A673 (cell line): ENCODE measurements at regions not wholly inside any gene's neighbourhood (a gene's known extent, or its start where the extent isn't known, plus 50 kb on each side); places are given as distances from the start of the nearest gene placed in this dataset.

ENCODE experiments used
- BruUV-seq: library from RNA; stranded (reverse); fragments of 400-500 nt; replicated peaks from 2 replicates; lab custom pipeline; 2021; lab: Mats Ljungman, UMichigan
- CTCF ChIA-PET: fragments of 300-600 bp; sonication (Branson Sonifier 250); formaldehyde crosslinking; loops from one replicate; lab custom pipeline; 2022; ENCODE audit warnings: antibody characterized with exemption; lab: Charles Lee
- POLR2A ChIA-PET: fragments of 300-600 bp; sonication (Branson Sonifier 250); formaldehyde crosslinking; loops from one replicate; lab custom pipeline; 2022; ENCODE audit warnings: antibody characterized with exemption; ENCODE audit not compliant: low non-redundant PET; lab: Charles Lee
- DNase-seq: peaks from one replicate; pipeline ENCODE4 v3.0.0-alpha.2; 2015; ENCODE audit warnings: low spot score
- H3K27ac ChIP-seq: fragments of 200-600 bp; sonication (generic); 2 replicates; pipeline ENCODE4 v1.5.1; 2016; ENCODE audit warnings: mixed run types, low read depth, mild to moderate bottlenecking, mixed read lengths, antibody characterized with exemption, low read length; ENCODE audit not compliant: poor library complexity, severe bottlenecking
- H3K27me3 ChIP-seq: fragments of 200-600 bp; sonication (generic); replicated peaks from 2 replicates; pipeline ENCODE4 v1.6.1; 2017; ENCODE audit warnings: mixed run types, low read depth, mild to moderate bottlenecking, mixed read lengths, antibody characterized with exemption, low read length; ENCODE audit not compliant: insufficient read depth, poor library complexity
- H3K36me3 ChIP-seq: fragments of 200-600 bp; sonication (generic); 2 replicates; pipeline ENCODE4 v1.6.1; 2016; ENCODE audit warnings: mixed run types, mild to moderate bottlenecking, mixed read lengths, antibody characterized with exemption, low read length; ENCODE audit not compliant: insufficient read depth, poor library complexity, severe bottlenecking
- H3K4me1 ChIP-seq: fragments of 200-600 bp; sonication (generic); 2 replicates; pipeline ENCODE4 v1.6.1; 2017; ENCODE audit warnings: mixed run types, mild to moderate bottlenecking, mixed read lengths, antibody characterized with exemption, low read length; ENCODE audit not compliant: insufficient read depth, poor library complexity, severe bottlenecking
- H3K4me3 ChIP-seq: fragments of 200-600 bp; sonication (generic); 2 replicates; pipeline ENCODE4 v1.5.1; 2016; ENCODE audit warnings: low read depth, mixed run types, mild to moderate bottlenecking, mixed read lengths, low read length; ENCODE audit not compliant: poor library complexity, severe bottlenecking
- H3K9me3 ChIP-seq: fragments of 200-600 bp; sonication (generic); 2 replicates; pipeline ENCODE4 v1.6.1; 2016; ENCODE audit warnings: mixed run types, low read depth, mild to moderate bottlenecking, mixed read lengths, antibody characterized with exemption, low read length; ENCODE audit not compliant: poor library complexity, severe bottlenecking
- CTCF ChIP-seq: fragments of 300-800, 200-600 bp; sonication (generic); conservative IDR thresholded peaks from 2 replicates; pipeline ENCODE4 v1.5.1; 2017; ENCODE audit warnings: low read depth, mild to moderate bottlenecking, antibody characterized with exemption, low read length, moderate library complexity, mixed read lengths
- EZH2 ChIP-seq: fragments of 200-600 bp; sonication (generic); IDR thresholded peaks from 2 replicates; pipeline ENCODE4 v1.6.1; 2017; ENCODE audit warnings: borderline replicate concordance, low read depth, mild to moderate bottlenecking, mixed read lengths, antibody characterized with exemption, low read length; ENCODE audit not compliant: poor library complexity, severe bottlenecking
- intact Hi-C: fragments of 100-400 bp; cut with micrococcal nuclease; formaldehyde crosslinking; loops from one replicate; pipeline ENCODE4 v1.10.0; 2022; ENCODE audit not compliant: unreplicated experiment

GRCh38 chr11:128354476-128354875 lies 232.9 kb downstream of the ETS1 start:
- H3K9me3 ChIP-seq: no peaks in the 10 kb centered on the region
- intact Hi-C loops: no loop called here
- H3K27me3 ChIP-seq: peaks cover 57% of the 10 kb centered on the region
- H3K4me1 ChIP-seq: no peaks in the 10 kb centered on the region
- DNase-seq: no peak
- CTCF ChIA-PET: no interaction called here
- POLR2A ChIA-PET: no interaction called here
- BruUV-seq: no TSS peak
- no peak overlapping the region for H3K4me3 ChIP-seq
- H3K27ac ChIP-seq: no peak overlapping the region
- no peak for TF ChIP-seq EZH2
- TF ChIP-seq CTCF: no peak
- H3K36me3 ChIP-seq: no peaks in the 10 kb centered on the region

- intact Hi-C loops: no loop called here
- TF ChIP-seq CTCF: no peak
- Histone ChIP-seq H3K27ac (no peak overlapping the region), H3K9me3 (no peaks in the 10 kb centered on the region), H3K36me3 (no peaks in the 10 kb centered on the region), H3K4me3 (no peak overlapping the region), H3K27me3 (peaks cover 50% of the 10 kb centered on the region), H3K4me1 (no peaks in the 10 kb centered on the region)
- DNase-seq: no peak
- ChIA-PET POLR2A (no interaction called here), CTCF (no interaction called here)
- BruUV-seq: no TSS peak
Measured at GRCh38 chr11:128351168-128351567, 236.2 kb downstream of the ETS1 start.

- ChIA-PET POLR2A (no interaction called here), CTCF (no interaction called here)
- intact Hi-C loops: no loop called here
- Histone ChIP-seq H3K27ac (no peak overlapping the region), H3K4me3 (no peak overlapping the region), H3K4me1 (no peaks in the 10 kb centered on the region), H3K9me3 (no peaks in the 10 kb centered on the region), H3K36me3 (no peaks in the 10 kb centered on the region), H3K27me3 (peaks cover 53% of the 10 kb centered on the region)
- TF ChIP-seq EZH2: no peak
- TF ChIP-seq CTCF: no peak
- no peak for DNase-seq
- BruUV-seq: no TSS peak
Measured at GRCh38 chr11:128349650-128350299, 237.6 kb downstream of the ETS1 start.
